Right cardiac atrium (tissue), 5 donors: ENCODE measurements at regions not wholly inside any gene's neighbourhood (a gene's known extent, or its start where the extent isn't known, plus 50 kb on each side); places are given as distances from the start of the nearest gene placed in this dataset.

Experiments used
- ATAC-seq, 2 donors: fragments of 200-7000 bp; cut with Tn5 transposase; one replicate each; pipeline versions ENCODE4 v1.8.0 to v1.9.1; 2020; ENCODE audit warnings: moderate library complexity in 2 of 2, mild to moderate bottlenecking in 1 of 2
- DNase-seq, 3 donors: peaks; one replicate each; pipeline ENCODE4 v3.0.0-alpha.2; 2020
- H3K27ac ChIP-seq: one replicate; pipeline ENCODE4 v1.5.1; 2013; ENCODE audit warnings: mild to moderate bottlenecking, low read length, control low read depth, moderate library complexity
- H3K27me3 ChIP-seq: one replicate; pipeline ENCODE4 v1.6.1; 2013; ENCODE audit not compliant: control insufficient read depth, insufficient read depth
- H3K4me1 ChIP-seq: one replicate; pipeline ENCODE4 v1.6.1; 2013; ENCODE audit warnings: low read length; ENCODE audit not compliant: control insufficient read depth, insufficient read depth
- H3K4me3 ChIP-seq: one replicate; pipeline ENCODE4 v1.5.1; 2013; ENCODE audit warnings: low read length, control low read depth
- H3K9me3 ChIP-seq: one replicate; pipeline ENCODE4 v1.6.1; 2013; ENCODE audit warnings: low read length; ENCODE audit not compliant: control insufficient read depth
- WGBS: extraction: QIAGEN DNeasy Blood & Tissue Kit; methylation state at CpG from one replicate; pipeline ENCODE4 v1.1.7; 2013; 5-methylcytosine and 5-hydroxymethylcytosine counted together
- intact Hi-C, 4 donors: fragments of 100-400 bp; cut with DNase I; formaldehyde crosslinking; loops; one replicate each; pipeline versions ENCODE4 v1.11.0 to v1.14.0; 2022 to 2023
- donor health status: healthy with polysubstance abuse.
- donor health status: DM: no; HTN: yes; CAD: no.
- donor health status: DM: no; HTN: no; CAD: no.
- donor health status: DM: no; HTN: yes; CAD: no; lungs with severe emphysema.
- donor health status: DM: yes; HTN: yes; CAD: no.

DNA sequence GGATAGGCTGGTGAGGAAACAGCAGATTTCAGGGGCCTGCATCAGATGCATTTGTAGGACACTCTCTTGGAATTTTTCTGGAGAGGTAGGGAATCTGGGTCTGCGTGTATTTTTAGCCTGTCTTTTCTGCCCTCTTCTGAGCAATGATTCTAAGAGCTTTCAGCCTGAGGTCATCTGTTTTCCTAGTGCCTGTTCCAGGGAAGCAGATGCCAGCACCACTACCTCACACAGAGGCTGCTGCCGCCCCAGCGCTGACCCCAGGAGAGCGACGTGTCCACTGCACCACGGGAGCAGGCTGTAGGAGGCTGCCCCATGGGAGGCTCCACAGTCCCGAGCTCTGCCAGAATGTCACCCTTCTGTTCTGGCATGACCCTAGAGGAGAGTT, 316.5 kb downstream of the CYP26B1 start:
- ATAC-seq (peak; percentile 78 to 83), DNase-seq (peak; percentile 70 to 82 (median 82))
- H3K9me3 ChIP-seq: no peaks in the 10 kb centered on the region
- H3K4me1 ChIP-seq: peaks cover 12% of the 10 kb centered on the region
- H3K27me3 ChIP-seq: no peaks in the 10 kb centered on the region
- no peak overlapping the region for H3K27ac ChIP-seq
- 37% methylated on average over 7 of the region's 7 CpGs for WGBS
- intact Hi-C loops: no loop called here
- no peak overlapping the region for H3K4me3 ChIP-seq

GRCh38 chr2:71830497-71831192, 317.0 kb downstream of the CYP26B1 start:
- Histone ChIP-seq H3K9me3 (no peaks in the 10 kb centered on the region), H3K4me3 (no peak overlapping the region), H3K4me1 (peaks cover 12% of the 10 kb centered on the region), H3K27ac (peak overlapping the region; percentile 19), H3K27me3 (no peaks in the 10 kb centered on the region)
- WGBS: 76% methylated on average over 9 of the region's 9 CpGs
- no peak for DNase-seq
- intact Hi-C loops: no loop called here
- ATAC-seq: no peak

GRCh38 chr2:71829008-71829407, 318.7 kb downstream of the CYP26B1 start:
- DNase-seq (no peak), ATAC-seq (no peak)
- Histone ChIP-seq H3K9me3 (no peaks in the 10 kb centered on the region), H3K4me3 (no peak overlapping the region), H3K27ac (no peak overlapping the region), H3K4me1 (peaks cover 12% of the 10 kb centered on the region), H3K27me3 (no peaks in the 10 kb centered on the region)
- WGBS: 87% methylated on average over 6 of the region's 6 CpGs
- intact Hi-C loops: no loop called here

- no peak for ATAC-seq
- WGBS: 97% methylated on average over 7 of the region's 7 CpGs
- intact Hi-C loops: no loop called here
- no peak for DNase-seq
- no peaks in the 10 kb centered on the region for H3K27me3 ChIP-seq
- H3K4me3 ChIP-seq: no peak overlapping the region
- no peaks in the 10 kb centered on the region for H3K9me3 ChIP-seq
- no peak overlapping the region for H3K27ac ChIP-seq
- peaks cover 12% of the 10 kb centered on the region for H3K4me1 ChIP-seq
These were observed 319.7 kb downstream of the CYP26B1 start for GRCh38 chr2:71827973-71828372.

DNA sequence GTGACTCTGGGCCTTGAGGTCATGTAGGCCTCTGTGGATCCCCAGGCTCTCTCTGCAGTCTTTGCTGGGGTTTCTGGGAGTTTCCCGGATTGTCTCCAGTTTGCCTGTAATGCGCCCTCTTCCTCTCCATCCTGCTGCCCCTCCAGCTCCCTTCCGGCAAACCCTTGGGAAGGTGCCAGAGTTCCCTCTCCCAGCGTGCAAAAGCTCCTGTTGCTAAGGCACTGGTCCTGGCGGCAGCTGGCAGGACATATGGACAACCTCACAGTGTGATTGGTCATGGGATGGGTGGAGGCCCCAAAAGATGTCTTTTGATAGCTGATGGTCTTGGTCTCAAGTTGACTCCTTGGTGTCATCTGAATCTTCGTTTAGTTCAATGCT, 320.1 kb downstream of the CYP26B1 start:
- no peak for ATAC-seq
- Histone ChIP-seq H3K9me3 (no peaks in the 10 kb centered on the region), H3K4me3 (no peak overlapping the region), H3K27me3 (no peaks in the 10 kb centered on the region), H3K4me1 (peaks cover 12% of the 10 kb centered on the region), H3K27ac (no peak overlapping the region)
- DNase-seq: no peak
- WGBS: 84% methylated on average over 6 of the region's 6 CpGs
- intact Hi-C loops: no loop called here

GRCh38 chr2:71826826-71827523, 320.7 kb downstream of the CYP26B1 start:
- Histone ChIP-seq H3K9me3 (no peaks in the 10 kb centered on the region), H3K4me3 (no peak overlapping the region), H3K4me1 (peaks cover 12% of the 10 kb centered on the region), H3K27ac (no peak overlapping the region), H3K27me3 (no peaks in the 10 kb centered on the region)
- intact Hi-C loops: no loop called here
- WGBS: 55% methylated on average over 5 of the region's 5 CpGs
- no peak for DNase-seq
- ATAC-seq: no peak

DNA sequence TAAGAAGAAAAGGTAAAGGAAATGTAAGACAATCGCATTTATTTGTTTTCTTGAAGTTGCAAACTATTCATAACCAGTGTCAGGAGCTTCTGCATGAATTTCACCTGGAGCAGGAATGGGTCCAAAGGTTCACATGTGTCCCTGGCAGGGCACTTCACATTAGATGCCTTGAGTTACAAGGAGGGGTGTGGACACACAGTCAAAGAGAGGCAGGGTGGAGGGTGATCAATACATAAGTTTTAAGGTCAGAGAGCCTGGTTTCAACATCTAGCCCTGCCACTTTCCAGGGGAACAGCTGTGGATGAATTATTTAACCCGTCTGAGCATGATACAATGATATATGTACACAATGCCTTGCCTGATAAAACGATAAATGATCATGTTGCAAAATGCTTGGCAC, 321.4 kb downstream of the CYP26B1 start:
- DNase-seq (no peak), ATAC-seq (no peak)
- peaks cover 7% of the 10 kb centered on the region for H3K4me1 ChIP-seq
- 71% methylated on average over 3 of the region's 3 CpGs for WGBS
- no peak overlapping the region for H3K4me3 ChIP-seq
- intact Hi-C loops: no loop called here
- H3K9me3 ChIP-seq: no peaks in the 10 kb centered on the region
- H3K27ac ChIP-seq: no peak overlapping the region
- no peaks in the 10 kb centered on the region for H3K27me3 ChIP-seq

- Histone ChIP-seq H3K4me3 (no peak overlapping the region), H3K27me3 (no peaks in the 10 kb centered on the region), H3K4me1 (no peaks in the 10 kb centered on the region), H3K27ac (no peak overlapping the region), H3K9me3 (no peaks in the 10 kb centered on the region)
- WGBS: 96% methylated on average over 2 of the region's 2 CpGs
- intact Hi-C loops: no loop called here
- ATAC-seq (no peak), DNase-seq (no peak)
These were observed 323.2 kb downstream of the CYP26B1 start for GRCh38 chr2:71824436-71824835.

GRCh38 chr2:71823526-71823925, 324.1 kb downstream of the CYP26B1 start:
- DNase-seq (no peak), ATAC-seq (no peak)
- Histone ChIP-seq H3K9me3 (no peaks in the 10 kb centered on the region), H3K4me3 (no peak overlapping the region), H3K4me1 (no peaks in the 10 kb centered on the region), H3K27me3 (no peaks in the 10 kb centered on the region), H3K27ac (no peak overlapping the region)
- intact Hi-C loops: no loop called here

DNA sequence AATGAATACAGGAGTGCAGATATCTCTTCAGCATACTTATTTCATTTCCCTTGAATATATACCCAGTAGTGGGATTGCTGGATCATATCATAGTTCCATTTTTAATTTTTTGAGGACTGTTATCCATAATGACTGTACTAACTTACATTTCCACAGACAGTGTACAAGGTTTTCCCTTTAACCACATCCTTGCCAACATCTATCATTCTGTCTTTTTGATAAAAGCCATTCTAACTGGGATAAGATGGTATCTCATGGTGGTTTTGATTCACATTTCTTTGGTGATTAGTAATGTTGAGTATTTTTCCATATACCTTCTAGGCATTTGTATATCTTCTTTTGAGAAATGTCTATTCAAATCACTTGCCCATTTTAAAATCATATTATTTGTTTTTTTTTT, 325.2 kb downstream of the CYP26B1 start:
- Histone ChIP-seq H3K27me3 (no peaks in the 10 kb centered on the region), H3K9me3 (no peaks in the 10 kb centered on the region), H3K4me1 (no peaks in the 10 kb centered on the region), H3K27ac (no peak overlapping the region), H3K4me3 (no peak overlapping the region)
- ATAC-seq (no peak), DNase-seq (no peak)
- intact Hi-C loops: no loop called here

DNA sequence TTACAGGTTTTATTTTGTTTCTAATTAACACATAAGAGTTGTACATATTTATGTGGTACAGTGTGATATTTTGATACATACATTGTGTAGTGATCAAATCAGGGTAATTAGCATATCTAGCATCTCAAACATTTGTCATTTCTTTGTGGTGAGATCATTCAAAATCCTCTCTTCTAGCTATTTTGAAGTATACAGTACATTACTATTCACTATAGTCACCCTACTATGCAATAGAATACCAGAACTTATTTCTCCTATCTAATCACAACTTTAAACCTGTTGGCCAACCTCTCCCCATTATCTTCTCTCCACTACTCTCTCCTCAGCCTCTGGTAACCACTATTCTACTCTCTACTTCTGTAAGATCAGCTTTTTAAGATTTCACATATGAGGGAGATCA, 325.8 kb downstream of the CYP26B1 start:
- no peak for ATAC-seq
- intact Hi-C loops: no loop called here
- no peak for DNase-seq
- no peaks in the 10 kb centered on the region for H3K4me1 ChIP-seq
- no peak overlapping the region for H3K4me3 ChIP-seq
- no peak overlapping the region for H3K27ac ChIP-seq
- no peaks in the 10 kb centered on the region for H3K27me3 ChIP-seq
- H3K9me3 ChIP-seq: no peaks in the 10 kb centered on the region

DNA sequence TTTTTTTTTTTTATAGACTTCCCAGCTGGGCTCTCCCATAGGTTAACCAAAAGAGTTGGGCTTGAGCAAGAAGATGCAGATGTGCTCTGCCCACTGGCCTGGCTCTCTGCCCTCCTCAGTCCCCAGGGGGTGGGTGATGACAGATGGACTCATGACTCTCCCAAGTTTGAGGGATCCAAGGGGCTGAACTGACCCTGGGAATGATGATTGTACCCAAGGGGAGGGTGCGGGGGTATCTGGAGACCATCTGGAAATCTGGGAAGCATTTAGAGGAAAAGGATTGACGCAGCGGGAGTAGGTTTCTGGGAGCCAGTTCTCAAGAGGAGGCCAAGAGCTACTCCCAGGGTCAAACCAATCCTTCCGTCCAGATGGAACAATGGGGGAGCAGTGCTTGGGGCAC, 330.8 kb downstream of the CYP26B1 start:
- intact Hi-C loops: no loop called here
- H3K9me3 ChIP-seq: no peaks in the 10 kb centered on the region
- no peaks in the 10 kb centered on the region for H3K27me3 ChIP-seq
- no peaks in the 10 kb centered on the region for H3K4me1 ChIP-seq
- 82% methylated on average over 4 of the region's 4 CpGs for WGBS
- DNase-seq: peak in 2 of 3 donors; percentile 44 to 73
- H3K4me3 ChIP-seq: no peak overlapping the region
- peak in 1 of 2 donors; percentile 51 for ATAC-seq
- H3K27ac ChIP-seq: no peak overlapping the region
